ENCODE measurements at regions not wholly inside any gene's neighbourhood (a gene's known extent, or its start where the extent isn't known, plus 50 kb on each side); places are given as distances from the start of the nearest gene placed in this dataset.

- no peak for DNase-seq (ENCODE audit: low read depth in 2 of 2)
Observed at GRCh38 chr13:104461049-104461448, 1394.8 kb upstream of the SLC10A2 start.

GRCh38 chr13:104460554-104460953 lies 1394.3 kb upstream of the SLC10A2 start:
- DNase-seq (ENCODE audit: low read depth in 2 of 2): no peak

- no peak for DNase-seq (ENCODE audit: low read depth in 2 of 2)
Observed at GRCh38 chr13:104450006-104450405, 1383.8 kb upstream of the SLC10A2 start.

- no peak for DNase-seq (ENCODE audit: low read depth in 2 of 2)
Observed at GRCh38 chr13:104447348-104447747, 1381.1 kb upstream of the SLC10A2 start.

GRCh38 chr13:104442536-104442935 lies 1376.3 kb upstream of the SLC10A2 start:
- no peak for DNase-seq (ENCODE audit: low read depth in 2 of 2)

- DNase-seq (ENCODE audit: low read depth in 2 of 2): no peak
Observed at GRCh38 chr13:104436555-104436954, 1370.3 kb upstream of the SLC10A2 start.

- no peak for DNase-seq (ENCODE audit: low read depth in 2 of 2)
Observed at GRCh38 chr13:104431895-104432294, 1365.7 kb upstream of the SLC10A2 start.

- DNase-seq (ENCODE audit: low read depth in 2 of 2): no peak
Observed at GRCh38 chr13:104426435-104426834, 1360.2 kb upstream of the SLC10A2 start.

- DNase-seq (ENCODE audit: low read depth in 2 of 2): no peak
Observed at GRCh38 chr13:104422668-104423067, 1356.5 kb upstream of the SLC10A2 start.

GRCh38 chr13:104416973-104417372 lies 1350.8 kb upstream of the SLC10A2 start:
- no peak for DNase-seq (ENCODE audit: low read depth in 2 of 2)

- DNase-seq (ENCODE audit: low read depth in 2 of 2): no peak
Observed at GRCh38 chr13:104414771-104415170, 1348.6 kb upstream of the SLC10A2 start.

- no peak for DNase-seq (ENCODE audit: low read depth in 2 of 2)
Observed at GRCh38 chr13:104414181-104414580, 1348.0 kb upstream of the SLC10A2 start.

GRCh38 chr13:104411141-104411765 lies 1345.0 kb upstream of the SLC10A2 start:
- no peak for DNase-seq (ENCODE audit: low read depth in 2 of 2)

GRCh38 chr13:104408733-104409132 lies 1342.5 kb upstream of the SLC10A2 start:
- no peak for DNase-seq (ENCODE audit: low read depth in 2 of 2)

GRCh38 chr13:104404325-104404724 lies 1338.1 kb upstream of the SLC10A2 start:
- DNase-seq (ENCODE audit: low read depth in 2 of 2): no peak

- DNase-seq (ENCODE audit: low read depth in 2 of 2): no peak
Observed at GRCh38 chr13:104389691-104390090, 1323.5 kb upstream of the SLC10A2 start.

- no peak for DNase-seq (ENCODE audit: low read depth in 2 of 2)
Observed at GRCh38 chr13:104387510-104387909, 1321.3 kb upstream of the SLC10A2 start.

GRCh38 chr13:104385404-104385803 lies 1319.2 kb upstream of the SLC10A2 start:
- DNase-seq (ENCODE audit: low read depth in 2 of 2): no peak

- no peak for DNase-seq (ENCODE audit: low read depth in 2 of 2)
Observed at GRCh38 chr13:104382951-104383350, 1316.7 kb upstream of the SLC10A2 start.

GRCh38 chr13:104376588-104376987 lies 1310.4 kb upstream of the SLC10A2 start:
- no peak for DNase-seq (ENCODE audit: low read depth in 2 of 2)

GRCh38 chr13:104375614-104376013 lies 1309.4 kb upstream of the SLC10A2 start:
- DNase-seq (ENCODE audit: low read depth in 2 of 2): no peak

GRCh38 chr13:104372095-104372655 lies 1306.0 kb upstream of the SLC10A2 start:
- no peak for DNase-seq (ENCODE audit: low read depth in 2 of 2)

GRCh38 chr13:104365430-104365829 lies 1299.2 kb upstream of the SLC10A2 start:
- DNase-seq (ENCODE audit: low read depth in 2 of 2): no peak
